Liver (tissue), 8 donors: ENCODE measurements at regions not wholly inside any gene's neighbourhood (a gene's known extent, or its start where the extent isn't known, plus 50 kb on each side); places are given as distances from the start of the nearest gene placed in this dataset.

Experiments
- DNase-seq: peaks from one replicate; pipeline ENCODE4 v3.0.0-alpha.2; 2017; ENCODE audit warnings: low spot score
- H3K27ac ChIP-seq, 2 donors: one replicate each; pipeline ENCODE4 v1.7.0; 2013; ENCODE audit warnings: inconsistent platforms in 2 of 2, low read length in 2 of 2, control low read depth in 1 of 2, low read depth in 1 of 2, mild to moderate bottlenecking in 1 of 2
- H3K27me3 ChIP-seq, 4 donors: one replicate each; pipeline versions ENCODE4 v1.6.1 to v1.7.0; 2013; ENCODE audit warnings: low read length in 3 of 4, inconsistent platforms in 1 of 4, mild to moderate bottlenecking in 1 of 4, moderate library complexity in 1 of 4; ENCODE audit not compliant: control insufficient read depth in 4 of 4, insufficient read depth in 4 of 4
- H3K36me3 ChIP-seq, 4 donors: one replicate each; pipeline versions ENCODE4 v1.6.1 to v1.7.0; 2013; ENCODE audit warnings: low read length in 3 of 4, mild to moderate bottlenecking in 3 of 4, low read depth in 1 of 4, moderate library complexity in 1 of 4; ENCODE audit not compliant: control insufficient read depth in 4 of 4, insufficient read depth in 3 of 4
- H3K4me1 ChIP-seq, 4 donors: one replicate each; pipeline versions ENCODE4 v1.6.1 to v1.7.0; 2013; ENCODE audit warnings: low read length in 3 of 4, mild to moderate bottlenecking in 3 of 4, moderate library complexity in 1 of 4; ENCODE audit not compliant: control insufficient read depth in 4 of 4, insufficient read depth in 4 of 4
- H3K4me3 ChIP-seq, 3 donors: one replicate each; pipeline versions ENCODE4 v1.6.1 to v1.7.0; 2013; ENCODE audit warnings: low read length in 3 of 3, control low read depth in 1 of 3, low read depth in 1 of 3, mild to moderate bottlenecking in 1 of 3
- H3K9ac ChIP-seq, 2 donors: one replicate each; pipeline ENCODE4 v1.7.0; 2013; ENCODE audit warnings: low read length in 2 of 2, mild to moderate bottlenecking in 2 of 2, moderate library complexity in 2 of 2, control low read depth in 1 of 2, low read depth in 1 of 2
- H3K9me3 ChIP-seq, 4 donors: one replicate each; pipeline versions ENCODE4 v1.6.1 to v1.7.0; 2013; ENCODE audit warnings: low read length in 3 of 4; ENCODE audit not compliant: control insufficient read depth in 4 of 4
- ATF3 ChIP-seq: IDR thresholded peaks from 2 replicates; pipeline ENCODE4 v1.6.1; 2016; ENCODE audit warnings: antibody characterized with exemption
- CTCF ChIP-seq: fragments of 150-350 bp; IDR thresholded peaks from 2 replicates; pipeline ENCODE4 v1.5.1; 2017; ENCODE audit warnings: improper control_type of control experiment, low read depth, low read length; ENCODE audit not compliant: missing input control
- FOXA2 ChIP-seq: IDR thresholded peaks from 2 replicates; pipeline ENCODE4 v1.6.1; 2016; ENCODE audit warnings: antibody characterized with exemption
- GABPA ChIP-seq, 2 donors: IDR thresholded peaks in 1 of 2; conservative IDR thresholded peaks in 1 of 2; 2 replicates each; pipeline ENCODE4 v1.6.1; 2016; ENCODE audit warnings: antibody characterized with exemption in 2 of 2, mild to moderate bottlenecking in 1 of 2, moderate library complexity in 1 of 2
- HNF4A ChIP-seq, 2 donors: conservative IDR thresholded peaks; 2 replicates each; pipeline ENCODE4 v1.6.1; 2016; ENCODE audit warnings: antibody characterized with exemption in 2 of 2, mild to moderate bottlenecking in 2 of 2
- HNF4G ChIP-seq: IDR thresholded peaks from 2 replicates; pipeline ENCODE4 v1.6.1; 2016; ENCODE audit warnings: antibody characterized with exemption
- JUND ChIP-seq, 2 donors: IDR thresholded peaks; 2 replicates each; pipeline ENCODE4 v1.6.1; 2016; ENCODE audit warnings: antibody characterized with exemption in 2 of 2
- NR2F2 ChIP-seq: IDR thresholded peaks from 2 replicates; pipeline ENCODE4 v1.6.1; 2016; ENCODE audit warnings: antibody characterized with exemption
- RXRA ChIP-seq, 2 donors: IDR thresholded peaks; 2 replicates each; pipeline ENCODE4 v1.6.1; 2017 to 2018; ENCODE audit warnings: antibody characterized with exemption in 2 of 2, mild to moderate bottlenecking in 1 of 2
- TAF1 ChIP-seq: conservative IDR thresholded peaks from 2 replicates; pipeline ENCODE4 v1.6.1; 2016; ENCODE audit warnings: antibody characterized with exemption, mild to moderate bottlenecking
- WGBS: extraction: QIAGEN DNeasy Blood & Tissue Kit; methylation state at CpG from one replicate; pipeline ENCODE4 v1.1.7; 2013; 5-methylcytosine and 5-hydroxymethylcytosine counted together
- TF ChIP-seq, protein P1 (sequence below): IDR thresholded peaks from 2 replicates; pipeline ENCODE4 v1.6.1; 2016; ENCODE audit warnings: antibody characterized with exemption
- TF ChIP-seq, protein P2 (sequence below): IDR thresholded peaks from 2 replicates; pipeline ENCODE4 v1.6.1; 2016; ENCODE audit warnings: antibody characterized with exemption
- donor health status: healthy.
- donor health status: healthy.
- donor health status: healthy.
- donor health status: healthy.
- donor health status: healthy.

- Histone ChIP-seq H3K4me1 (no peaks in the 10 kb centered on the region), H3K27ac (no peak overlapping the region), H3K27me3 (no peaks in the 10 kb centered on the region), H3K36me3 (no peaks in the 10 kb centered on the region), H3K9me3 (no peaks in the 10 kb centered on the region), H3K4me3 (no peak overlapping the region), H3K9ac (no peak overlapping the region)
- WGBS = 96% methylated on average over 7 of the region's 7 CpGs
- DNase-seq = no peak
- TF ChIP-seq, protein P1, sequence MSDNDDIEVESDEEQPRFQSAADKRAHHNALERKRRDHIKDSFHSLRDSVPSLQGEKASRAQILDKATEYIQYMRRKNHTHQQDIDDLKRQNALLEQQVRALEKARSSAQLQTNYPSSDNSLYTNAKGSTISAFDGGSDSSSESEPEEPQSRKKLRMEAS = no peak
- TF ChIP-seq HNF4G = no peak
- TF ChIP-seq NR2F2 = no peak
- no peak for TF ChIP-seq FOXA2
- TF ChIP-seq, protein P2, sequence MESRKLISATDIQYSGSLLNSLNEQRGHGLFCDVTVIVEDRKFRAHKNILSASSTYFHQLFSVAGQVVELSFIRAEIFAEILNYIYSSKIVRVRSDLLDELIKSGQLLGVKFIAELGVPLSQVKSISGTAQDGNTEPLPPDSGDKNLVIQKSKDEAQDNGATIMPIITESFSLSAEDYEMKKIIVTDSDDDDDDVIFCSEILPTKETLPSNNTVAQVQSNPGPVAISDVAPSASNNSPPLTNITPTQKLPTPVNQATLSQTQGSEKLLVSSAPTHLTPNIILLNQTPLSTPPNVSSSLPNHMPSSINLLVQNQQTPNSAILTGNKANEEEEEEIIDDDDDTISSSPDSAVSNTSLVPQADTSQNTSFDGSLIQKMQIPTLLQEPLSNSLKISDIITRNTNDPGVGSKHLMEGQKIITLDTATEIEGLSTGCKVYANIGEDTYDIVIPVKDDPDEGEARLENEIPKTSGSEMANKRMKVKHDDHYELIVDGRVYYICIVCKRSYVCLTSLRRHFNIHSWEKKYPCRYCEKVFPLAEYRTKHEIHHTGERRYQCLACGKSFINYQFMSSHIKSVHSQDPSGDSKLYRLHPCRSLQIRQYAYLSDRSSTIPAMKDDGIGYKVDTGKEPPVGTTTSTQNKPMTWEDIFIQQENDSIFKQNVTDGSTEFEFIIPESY = no peak
- no peak for TF ChIP-seq CTCF
- no peak for TF ChIP-seq GABPA (IDR thresholded peaks at IDR 0.05 in 1 of 2, conservative IDR thresholded peaks at IDR 0.05 in 1 of 2)
These were observed 388.5 kb downstream of the PLPP3 start for GRCh38 chr1:56190806-56191365.

- H3K27ac ChIP-seq = no peak overlapping the region
- H3K27me3 ChIP-seq = no peaks in the 10 kb centered on the region
- no peaks in the 10 kb centered on the region for H3K4me1 ChIP-seq
- no peak overlapping the region for H3K4me3 ChIP-seq
- no peak for DNase-seq
- WGBS = 85% methylated on average over 11 of the region's 11 CpGs
- no peaks in the 10 kb centered on the region for H3K36me3 ChIP-seq
- TF ChIP-seq, protein P1 = no peak
- TF ChIP-seq TAF1 (no peak), JUND (IDR thresholded peaks at IDR 0.05) (no peak), ATF3 (no peak), HNF4A (conservative IDR thresholded peaks at IDR 0.05) (no peak), RXRA (IDR thresholded peaks at IDR 0.05) (no peak)
- TF ChIP-seq, protein P2 = no peak
- H3K9me3 ChIP-seq = no peaks in the 10 kb centered on the region
- no peak overlapping the region for H3K9ac ChIP-seq
These were observed 389.2 kb downstream of the PLPP3 start for GRCh38 chr1:56189946-56190805.
